Nephron progenitor cell (in vitro differentiated cells): ENCODE measurements at regions not wholly inside any gene's neighbourhood (a gene's known extent, or its start where the extent isn't known, plus 50 kb on each side); places are given as distances from the start of the nearest gene placed in this dataset.

Experiments
- DNase-seq: peaks from one replicate; pipeline ENCODE4 v3.0.0; 2021
- H3K27ac Mint-ChIP-seq: 2 replicates; pipeline ENCODE4 v1.8.0; 2021; ENCODE audit warnings: mild to moderate bottlenecking, moderate library complexity, mixed read lengths
- H3K27me3 Mint-ChIP-seq: 2 replicates; pipeline ENCODE4 v1.8.0; 2021; ENCODE audit warnings: mild to moderate bottlenecking, low read depth, mixed read lengths; ENCODE audit not compliant: poor library complexity
- H3K36me3 Mint-ChIP-seq: 2 replicates; pipeline ENCODE4 v1.8.0; 2021; ENCODE audit warnings: low read depth, mixed read lengths
- H3K4me1 Mint-ChIP-seq: 2 replicates; pipeline ENCODE4 v1.8.0; 2021; ENCODE audit warnings: mixed read lengths
- H3K4me3 Mint-ChIP-seq: 2 replicates; pipeline ENCODE4 v1.8.0; 2021; ENCODE audit warnings: mild to moderate bottlenecking, moderate library complexity, mixed read lengths
- H3K9me3 Mint-ChIP-seq: 2 replicates; pipeline ENCODE4 v1.8.0; 2021; ENCODE audit warnings: mild to moderate bottlenecking, moderate library complexity, mixed read lengths
- CTCF ChIP-seq: fragments of 200-600 bp; sonication (generic); IDR thresholded peaks from 2 replicates; pipeline ENCODE4 v1.5.0; 2021; ENCODE audit warnings: antibody characterized with exemption

- Mint-ChIP-seq H3K4me1 (peaks cover 3% of the 10 kb centered on the region), H3K4me3 (no peak overlapping the region), H3K36me3 (no peaks in the 10 kb centered on the region), H3K27ac (no peak overlapping the region), H3K27me3 (peaks cover 13% of the 10 kb centered on the region), H3K9me3 (no peaks in the 10 kb centered on the region)
- no peak for DNase-seq
- no peak for TF ChIP-seq CTCF
These were observed 579.6 kb upstream of the MAP3K7 start for GRCh38 chr6:91166271-91167046.

- no peak for DNase-seq
- Mint-ChIP-seq H3K4me3 (no peak overlapping the region), H3K27me3 (peaks cover 31% of the 10 kb centered on the region), H3K27ac (no peak overlapping the region), H3K4me1 (peaks cover 4% of the 10 kb centered on the region), H3K9me3 (no peaks in the 10 kb centered on the region), H3K36me3 (no peaks in the 10 kb centered on the region)
- no peak for TF ChIP-seq CTCF
These were observed 577.2 kb upstream of the MAP3K7 start for GRCh38 chr6:91164105-91164504.

- no peaks in the 10 kb centered on the region for H3K36me3 Mint-ChIP-seq
- no peak overlapping the region for H3K4me3 Mint-ChIP-seq
- no peak overlapping the region for H3K27ac Mint-ChIP-seq
- no peak for DNase-seq
- H3K27me3 Mint-ChIP-seq, result peaks cover 41% of the 10 kb centered on the region
- no peaks in the 10 kb centered on the region for H3K9me3 Mint-ChIP-seq
- TF ChIP-seq CTCF, result no peak
- peaks cover 20% of the 10 kb centered on the region for H3K4me1 Mint-ChIP-seq
These were observed 574.4 kb upstream of the MAP3K7 start for GRCh38 chr6:91161246-91161645.

- DNase-seq, result peak; percentile 13
- no peak for TF ChIP-seq CTCF
- peaks cover 47% of the 10 kb centered on the region for H3K27me3 Mint-ChIP-seq
- H3K27ac Mint-ChIP-seq, result peak overlapping the region; percentile 18
- H3K4me1 Mint-ChIP-seq, result peaks cover 49% of the 10 kb centered on the region
- no peak overlapping the region for H3K4me3 Mint-ChIP-seq
- no peaks in the 10 kb centered on the region for H3K9me3 Mint-ChIP-seq
- no peaks in the 10 kb centered on the region for H3K36me3 Mint-ChIP-seq
These were observed 568.4 kb upstream of the MAP3K7 start for GRCh38 chr6:91155129-91155785.

GRCh38 chr6:91152824-91153223 lies 566.0 kb upstream of the MAP3K7 start:
- no peak overlapping the region for H3K27ac Mint-ChIP-seq
- H3K4me3 Mint-ChIP-seq, result no peak overlapping the region
- H3K9me3 Mint-ChIP-seq, result no peaks in the 10 kb centered on the region
- peaks cover 34% of the 10 kb centered on the region for H3K4me1 Mint-ChIP-seq
- H3K27me3 Mint-ChIP-seq, result peaks cover 42% of the 10 kb centered on the region
- no peak for TF ChIP-seq CTCF
- DNase-seq, result no peak
- no peaks in the 10 kb centered on the region for H3K36me3 Mint-ChIP-seq
